ENCODE measurements at regions not wholly inside any gene's neighbourhood (a gene's known extent, or its start where the extent isn't known, plus 50 kb on each side); places are given as distances from the start of the nearest gene placed in this dataset.
A peak's percentile ranks its signal among the peaks of the same experiment; 100 is the strongest.

- DNase-seq (ENCODE audit: insufficient read length, low spot score), result no peak
- FAIRE-seq, result no peak
Measured at GRCh38 chr5:155587458-155587857, 573.9 kb downstream of the KIF4B start.

- DNase-seq (ENCODE audit: insufficient read length, low spot score), result no peak
- FAIRE-seq, result no peak
Measured at GRCh38 chr5:155591273-155591672, 577.7 kb downstream of the KIF4B start.

- DNase-seq (ENCODE audit: insufficient read length, low spot score) (no peak), FAIRE-seq (no peak)
Measured at GRCh38 chr5:155594270-155594669, 580.7 kb downstream of the KIF4B start.

GRCh38 chr5:155595791-155596190, 582.2 kb downstream of the KIF4B start:
- FAIRE-seq (no peak), DNase-seq (ENCODE audit: insufficient read length, low spot score) (no peak)

GRCh38 chr5:155598552-155598951, 585.0 kb downstream of the KIF4B start:
- no peak for DNase-seq (ENCODE audit: insufficient read length, low spot score)
- FAIRE-seq, result no peak

GRCh38 chr5:155605920-155606319, 592.4 kb downstream of the KIF4B start:
- no peak for FAIRE-seq
- no peak for DNase-seq (ENCODE audit: insufficient read length, low spot score)

GRCh38 chr5:155616779-155617392, 603.3 kb downstream of the KIF4B start:
- FAIRE-seq (peak; percentile 49), DNase-seq (ENCODE audit: insufficient read length, low spot score) (peak; percentile 29)

GRCh38 chr5:155619688-155620087, 606.1 kb downstream of the KIF4B start:
- DNase-seq (ENCODE audit: insufficient read length, low spot score) (no peak), FAIRE-seq (no peak)

GRCh38 chr5:155620821-155621410, 607.4 kb downstream of the KIF4B start:
- FAIRE-seq, result no peak
- no peak for DNase-seq (ENCODE audit: insufficient read length, low spot score)

- no peak for FAIRE-seq
Measured at GRCh38 chr5:155624597-155625241, 611.2 kb downstream of the KIF4B start.

GRCh38 chr5:155625315-155625714, 611.8 kb downstream of the KIF4B start:
- no peak for FAIRE-seq

More at GRCh38 chr5:155624597-155625241, 611.2 kb downstream of the KIF4B start:
- DNase-seq (ENCODE audit: insufficient read length, low spot score), result no peak

GRCh38 chr5:155625897-155626543, 612.5 kb downstream of the KIF4B start:
- no peak for DNase-seq (ENCODE audit: insufficient read length, low spot score)
- FAIRE-seq, result no peak

More at GRCh38 chr5:155625315-155625714, 611.8 kb downstream of the KIF4B start:
- no peak for DNase-seq (ENCODE audit: insufficient read length, low spot score)

GRCh38 chr5:155626592-155626991, 613.0 kb downstream of the KIF4B start:
- no peak for FAIRE-seq
- DNase-seq (ENCODE audit: insufficient read length, low spot score), result no peak

GRCh38 chr5:155628346-155628745, 614.8 kb downstream of the KIF4B start:
- no peak for FAIRE-seq
- DNase-seq (ENCODE audit: insufficient read length, low spot score), result no peak

- DNase-seq (ENCODE audit: insufficient read length, low spot score) (no peak), FAIRE-seq (no peak)
Measured at GRCh38 chr5:155629597-155629996, 616.0 kb downstream of the KIF4B start.

- no peak for FAIRE-seq
- no peak for DNase-seq (ENCODE audit: insufficient read length, low spot score)
Measured at GRCh38 chr5:155631116-155631515, 617.6 kb downstream of the KIF4B start.

- no peak for FAIRE-seq
- DNase-seq (ENCODE audit: insufficient read length, low spot score), result no peak
Measured at GRCh38 chr5:155633338-155633957, 619.9 kb downstream of the KIF4B start.

GRCh38 chr5:155649666-155650065, 636.1 kb downstream of the KIF4B start:
- DNase-seq (ENCODE audit: insufficient read length, low spot score), result no peak
- FAIRE-seq, result no peak

GRCh38 chr5:155655569-155655968, 642.0 kb downstream of the KIF4B start:
- no peak for FAIRE-seq
- DNase-seq (ENCODE audit: insufficient read length, low spot score), result no peak

GRCh38 chr5:155661859-155662258, 648.3 kb downstream of the KIF4B start:
- no peak for FAIRE-seq
- DNase-seq (ENCODE audit: insufficient read length, low spot score), result no peak

- FAIRE-seq, result no peak
- DNase-seq (ENCODE audit: insufficient read length, low spot score), result no peak
Measured at GRCh38 chr5:155665361-155665760, 651.8 kb downstream of the KIF4B start.

All from GM19239 (cell line).